Panc1 (cell line): ENCODE measurements at regions not wholly inside any gene's neighbourhood (a gene's known extent, or its start where the extent isn't known, plus 50 kb on each side); places are given as distances from the start of the nearest gene placed in this dataset.

ENCODE experiments used
- ATAC-seq: fragments of 200-7000 bp; cut with Tn5 transposase; 2 replicates; pipeline ENCODE4 v1.9.1; 2020; ENCODE audit warnings: mild to moderate bottlenecking, moderate library complexity
- BruUV-seq: library from RNA; stranded (reverse); fragments of 400-500 nt; replicated peaks from 2 replicates; lab custom pipeline; 2021; lab: Mats Ljungman, UMichigan
- CTCF ChIA-PET: fragments of 300-600 bp; sonication (Branson Sonifier 250); formaldehyde crosslinking; loops from one replicate; lab custom pipeline; 2022; ENCODE audit warnings: antibody characterized with exemption; lab: Charles Lee
- POLR2A ChIA-PET: fragments of 300-600 bp; sonication (Branson Sonifier 250); formaldehyde crosslinking; loops from one replicate; lab custom pipeline; 2022; ENCODE audit warnings: antibody characterized with exemption; lab: Charles Lee
- DNase-seq: peaks from one replicate; pipeline ENCODE4 v3.0.0-alpha.2; 2010; ENCODE audit warnings: low read depth, low spot score
- H3K27ac ChIP-seq: 2 replicates; pipeline ENCODE4 v1.5.1; 2011; ENCODE audit warnings: mild to moderate bottlenecking, low read length, inconsistent platforms
- H3K27me3 ChIP-seq: fragments of 200-500 bp; sonication (Bioruptor generic); 2 replicates; pipeline ENCODE4 v1.6.0; 2014; ENCODE audit warnings: low read length, inconsistent platforms; ENCODE audit not compliant: control insufficient read depth, insufficient read depth
- H3K36me3 ChIP-seq: fragments of 200-500 bp; sonication (Bioruptor generic); 2 replicates; pipeline ENCODE4 v1.5.1; 2014; ENCODE audit warnings: inconsistent platforms, mild to moderate bottlenecking, low read length, moderate library complexity; ENCODE audit not compliant: control insufficient read depth, insufficient read depth
- H3K4me1 ChIP-seq: 2 replicates; pipeline ENCODE4 v1.5.1; 2011; ENCODE audit warnings: inconsistent platforms, mild to moderate bottlenecking, low read length, moderate library complexity; ENCODE audit not compliant: control insufficient read depth, insufficient read depth
- H3K4me3 ChIP-seq, 2 experiments: 2 replicates each; pipeline ENCODE4 v1.5.1; 2011 to 2012; ENCODE audit warnings: low read depth in 2 of 2, low read length in 2 of 2, mild to moderate bottlenecking in 2 of 2, inconsistent platforms in 1 of 2, moderate library complexity in 1 of 2
- H3K9me3 ChIP-seq: fragments of 200-500 bp; sonication (Bioruptor generic); 2 replicates; pipeline ENCODE4 v1.5.1; 2014; ENCODE audit warnings: low read depth, mild to moderate bottlenecking, inconsistent platforms, low read length, moderate library complexity; ENCODE audit not compliant: control insufficient read depth, insufficient read depth
- POLR2AphosphoS5 ChIP-seq: IDR thresholded peaks from 2 replicates; pipeline ENCODE4 v1.6.1; 2012; ENCODE audit warnings: mild to moderate bottlenecking, low read depth, low read length, moderate library complexity
- REST ChIP-seq, 2 experiments: IDR thresholded peaks; 2 replicates each; pipeline ENCODE4 v1.6.1; 2011 to 2012; ENCODE audit warnings: low read depth in 2 of 2, control low read depth in 1 of 2, low read length in 1 of 2, mild to moderate bottlenecking in 1 of 2, moderate library complexity in 1 of 2; ENCODE audit not compliant: insufficient read depth in 1 of 2
- SIN3A ChIP-seq: IDR thresholded peaks from 2 replicates; pipeline ENCODE4 v1.6.1; 2012; ENCODE audit warnings: low read depth, mild to moderate bottlenecking, low read length, moderate library complexity, borderline replicate concordance; ENCODE audit not compliant: insufficient read depth
- TCF7L2 ChIP-seq: IDR thresholded peaks from 2 replicates; pipeline ENCODE4 v1.6.1; 2011; ENCODE audit warnings: mild to moderate bottlenecking, low read depth, low read length, inconsistent platforms
- in situ Hi-C: cut with HindIII; loops from 2 replicates; pipeline ENCODE4 v1.10.0; 2016; ENCODE audit warnings: low sequenced_read_pairs, low pct_unique_long_range_greater_than_20kb
- intact Hi-C: fragments of 100-400 bp; cut with micrococcal nuclease; formaldehyde crosslinking; loops from one replicate; pipeline ENCODE4 v1.10.0; 2022; ENCODE audit not compliant: unreplicated experiment
- TF ChIP-seq, protein P1 (sequence below): fragments of 450-650 bp; IDR thresholded peaks from 2 replicates; pipeline ENCODE4 v1.5.1; 2017; ENCODE audit warnings: mild to moderate bottlenecking

DNA sequence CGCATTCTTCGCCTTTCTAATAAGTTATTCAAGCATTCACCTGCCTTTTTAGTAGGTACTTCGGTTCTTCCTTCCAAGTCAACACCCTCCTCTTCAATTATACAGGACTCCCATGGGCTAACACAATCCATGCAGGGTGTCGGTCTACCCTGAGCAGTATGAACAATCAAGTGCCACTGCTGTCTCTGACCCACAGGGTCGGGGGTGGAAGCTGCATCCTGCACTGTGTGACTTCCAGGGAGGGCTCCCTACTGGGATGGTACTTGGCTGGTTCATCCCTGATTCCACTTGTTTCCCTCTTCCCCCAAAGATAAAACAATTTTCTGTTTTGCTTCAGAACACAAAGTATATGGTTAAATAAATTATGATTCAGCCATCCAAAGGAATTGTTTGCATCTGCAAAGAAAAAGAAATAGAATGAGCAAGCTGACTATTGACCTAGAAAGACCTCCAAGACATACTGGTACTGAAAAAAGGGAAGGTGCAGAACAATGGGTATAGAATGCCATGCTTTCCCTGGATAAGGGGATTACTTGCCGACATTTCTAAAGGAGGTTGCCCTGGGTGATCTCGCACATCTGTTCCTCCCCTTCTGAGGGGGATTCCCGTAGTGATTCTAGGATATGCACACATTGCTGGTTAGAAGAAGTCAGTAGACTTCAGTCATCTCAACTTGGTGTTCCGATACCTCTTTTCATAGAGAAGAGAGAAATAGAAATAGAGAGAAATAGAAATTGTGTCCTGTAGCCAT, 89.1 kb upstream of the AGR3 start:
- no peaks in the 10 kb centered on the region for H3K9me3 ChIP-seq
- H3K4me1 ChIP-seq = no peaks in the 10 kb centered on the region
- no peaks in the 10 kb centered on the region for H3K27me3 ChIP-seq
- no TSS peak for BruUV-seq
- no peak for ATAC-seq
- CTCF ChIA-PET = no interaction called here
- H3K4me3 ChIP-seq = no peak overlapping the region
- in situ Hi-C loops = no loop called here
- no peaks in the 10 kb centered on the region for H3K36me3 ChIP-seq
- intact Hi-C loops = no loop called here
- no peak for DNase-seq
- TF ChIP-seq SIN3A (no peak), POLR2AphosphoS5 (no peak), REST (IDR thresholded peaks at IDR 0.05; ENCODE audit: insufficient read depth in 1 of 2, low read depth in 2 of 2, low read length in 1 of 2) (no peak), TCF7L2 (no peak)
- TF ChIP-seq, protein P1, sequence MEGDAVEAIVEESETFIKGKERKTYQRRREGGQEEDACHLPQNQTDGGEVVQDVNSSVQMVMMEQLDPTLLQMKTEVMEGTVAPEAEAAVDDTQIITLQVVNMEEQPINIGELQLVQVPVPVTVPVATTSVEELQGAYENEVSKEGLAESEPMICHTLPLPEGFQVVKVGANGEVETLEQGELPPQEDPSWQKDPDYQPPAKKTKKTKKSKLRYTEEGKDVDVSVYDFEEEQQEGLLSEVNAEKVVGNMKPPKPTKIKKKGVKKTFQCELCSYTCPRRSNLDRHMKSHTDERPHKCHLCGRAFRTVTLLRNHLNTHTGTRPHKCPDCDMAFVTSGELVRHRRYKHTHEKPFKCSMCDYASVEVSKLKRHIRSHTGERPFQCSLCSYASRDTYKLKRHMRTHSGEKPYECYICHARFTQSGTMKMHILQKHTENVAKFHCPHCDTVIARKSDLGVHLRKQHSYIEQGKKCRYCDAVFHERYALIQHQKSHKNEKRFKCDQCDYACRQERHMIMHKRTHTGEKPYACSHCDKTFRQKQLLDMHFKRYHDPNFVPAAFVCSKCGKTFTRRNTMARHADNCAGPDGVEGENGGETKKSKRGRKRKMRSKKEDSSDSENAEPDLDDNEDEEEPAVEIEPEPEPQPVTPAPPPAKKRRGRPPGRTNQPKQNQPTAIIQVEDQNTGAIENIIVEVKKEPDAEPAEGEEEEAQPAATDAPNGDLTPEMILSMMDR = no peak
- H3K27ac ChIP-seq = no peak overlapping the region
- POLR2A ChIA-PET = no interaction called here

DNA sequence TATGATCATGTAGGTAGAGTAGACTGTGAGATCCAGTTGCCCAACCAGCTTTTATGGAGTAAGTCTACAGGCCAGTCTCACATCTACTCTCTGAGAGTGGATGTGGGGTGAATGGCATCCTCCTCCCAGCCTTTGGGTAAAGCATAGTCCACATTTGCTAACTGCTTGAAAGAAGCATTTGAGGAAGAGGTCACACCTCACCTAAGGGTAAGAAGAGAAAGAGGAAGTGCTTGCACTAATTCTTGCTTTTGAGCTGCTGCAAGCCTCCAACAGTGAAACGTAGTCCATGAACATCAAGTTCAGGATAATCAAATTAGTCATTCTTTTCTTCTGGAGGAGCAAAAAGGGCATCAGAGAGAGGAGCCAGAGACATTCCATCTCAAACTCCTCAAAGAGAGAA, 93.9 kb upstream of the AGR3 start:
- H3K36me3 ChIP-seq = no peaks in the 10 kb centered on the region
- in situ Hi-C loops (no loop called here), intact Hi-C loops (no loop called here)
- no peak overlapping the region for H3K4me3 ChIP-seq
- BruUV-seq = no TSS peak
- no peak for TF ChIP-seq SIN3A
- TF ChIP-seq, protein P1 = no peak
- TF ChIP-seq POLR2AphosphoS5 = no peak
- no peak for TF ChIP-seq TCF7L2
- TF ChIP-seq REST (IDR thresholded peaks at IDR 0.05; ENCODE audit: insufficient read depth in 1 of 2, low read depth in 2 of 2, low read length in 1 of 2) = no peak
- DNase-seq (no peak), ATAC-seq (no peak)
- H3K4me1 ChIP-seq = peaks cover 19% of the 10 kb centered on the region
- CTCF ChIA-PET = no interaction called here
- H3K9me3 ChIP-seq = no peaks in the 10 kb centered on the region
- H3K27ac ChIP-seq = no peak overlapping the region
- no peaks in the 10 kb centered on the region for H3K27me3 ChIP-seq
- POLR2A ChIA-PET = no interaction called here
